Suprapubic skin (tissue), 4 donors: ENCODE measurements at regions not wholly inside any gene's neighbourhood (a gene's known extent, or its start where the extent isn't known, plus 50 kb on each side); places are given as distances from the start of the nearest gene placed in this dataset.

Experiments used
- CTCF ChIP-seq, 2 donors: fragments of 200-600 bp in 1 of 2; fragments of 450-650 bp in 1 of 2; sonication (generic) in 1 of 2; IDR thresholded peaks; one replicate each; pipeline ENCODE4 v1.5.1; 2016 to 2019; ENCODE audit warnings: antibody characterized with exemption in 2 of 2, mild to moderate bottlenecking in 1 of 2, moderate library complexity in 1 of 2
- EP300 ChIP-seq: sonication (generic); formaldehyde crosslinking; IDR thresholded peaks from one replicate; pipeline ENCODE4 v1.6.1; 2017; ENCODE audit warnings: antibody characterized with exemption
- POLR2A ChIP-seq, 2 donors: fragments of 450-650 bp; IDR thresholded peaks; one replicate each; pipeline ENCODE4 v1.6.1; 2017; ENCODE audit warnings: antibody characterized with exemption in 2 of 2, mild to moderate bottlenecking in 2 of 2, moderate library complexity in 2 of 2
- POLR2AphosphoS5 ChIP-seq, 3 donors: sonication (generic); formaldehyde crosslinking; IDR thresholded peaks; one replicate each; pipeline ENCODE4 v1.6.1; 2017; ENCODE audit warnings: antibody characterized with exemption in 3 of 3

- no peak for TF ChIP-seq CTCF (IDR thresholded peaks at IDR 0.05)
- TF ChIP-seq POLR2A (IDR thresholded peaks at IDR 0.05), result no peak
- no peak for TF ChIP-seq EP300
- no peak for TF ChIP-seq POLR2AphosphoS5 (IDR thresholded peaks at IDR 0.05)
Observed at GRCh38 chr9:23451802-23452418, 374.1 kb downstream of the ELAVL2 start.
